Sigmoid colon (tissue), 6 donors: ENCODE measurements at regions not wholly inside any gene's neighbourhood (a gene's known extent, or its start where the extent isn't known, plus 50 kb on each side); places are given as distances from the start of the nearest gene placed in this dataset.
A peak's percentile ranks its signal among the peaks of the same experiment; 100 is the strongest.

Experiments used
- DNase-seq: peaks from one replicate; pipeline ENCODE4 v3.0.0-alpha.2; 2019
- H3K27ac ChIP-seq, 4 donors: fragments of 200-600 bp; sonication (generic); one replicate each; pipeline ENCODE4 v1.5.1; 2016 to 2019; ENCODE audit warnings: mild to moderate bottlenecking in 1 of 4
- H3K27me3 ChIP-seq, 3 donors: fragments of 200-600 bp; sonication (generic); one replicate each; pipeline ENCODE4 v1.5.1; 2019; ENCODE audit warnings: mild to moderate bottlenecking in 1 of 3
- H3K36me3 ChIP-seq, 4 donors: fragments of 200-600 bp; sonication (generic); one replicate each; pipeline ENCODE4 v1.5.1; 2016 to 2019
- H3K4me1 ChIP-seq, 4 donors: fragments of 200-600 bp; sonication (generic); one replicate each; pipeline ENCODE4 v1.5.1; 2017 to 2019
- H3K4me3 ChIP-seq, 4 donors: fragments of 200-600 bp; sonication (generic); one replicate each; pipeline ENCODE4 v1.5.1; 2017 to 2019; ENCODE audit warnings: mild to moderate bottlenecking in 2 of 4, moderate library complexity in 1 of 4
- H3K9me3 ChIP-seq, 4 donors: fragments of 200-600 bp in 3 of 4; sonication (generic) in 3 of 4; one replicate each; pipeline versions ENCODE4 v1.5.1 to v1.6.1; 2013 to 2019
- EP300 ChIP-seq, 4 donors: sonication (generic); formaldehyde crosslinking; IDR thresholded peaks; one replicate each; pipeline ENCODE4 v1.6.1; 2017; ENCODE audit warnings: antibody characterized with exemption in 4 of 4
- POLR2A ChIP-seq, 2 donors: fragments of 450-650 bp; IDR thresholded peaks; one replicate each; pipeline ENCODE4 v1.6.1; 2016; ENCODE audit warnings: antibody characterized with exemption in 2 of 2, mild to moderate bottlenecking in 2 of 2, moderate library complexity in 2 of 2
- POLR2AphosphoS5 ChIP-seq, 4 donors: sonication (generic); formaldehyde crosslinking; IDR thresholded peaks; one replicate each; pipeline ENCODE4 v1.6.1; 2017; ENCODE audit warnings: antibody characterized with exemption in 4 of 4
- WGBS, 2 donors: extraction: QIAGEN DNeasy Blood & Tissue Kit; methylation state at CpG; one replicate each; pipeline ENCODE4 v1.1.7; 2013; 5-methylcytosine and 5-hydroxymethylcytosine counted together
- intact Hi-C: fragments of 100-400 bp; cut with DNase I; formaldehyde crosslinking; loops from one replicate; pipeline ENCODE4 v1.15.1; 2023
- TF ChIP-seq, protein P1 (sequence below), 4 experiments: fragments of 450-650 bp in 3 of 4; fragments of 200-600 bp in 1 of 4; IDR thresholded peaks; one replicate each; pipeline ENCODE4 v1.5.1; 2016 to 2019; ENCODE audit warnings: antibody characterized with exemption in 4 of 4, mild to moderate bottlenecking in 3 of 4, moderate library complexity in 2 of 4
- donor health status: healthy with polysubstance abuse.
- donor health status: healthy.

- TF ChIP-seq, protein P1, sequence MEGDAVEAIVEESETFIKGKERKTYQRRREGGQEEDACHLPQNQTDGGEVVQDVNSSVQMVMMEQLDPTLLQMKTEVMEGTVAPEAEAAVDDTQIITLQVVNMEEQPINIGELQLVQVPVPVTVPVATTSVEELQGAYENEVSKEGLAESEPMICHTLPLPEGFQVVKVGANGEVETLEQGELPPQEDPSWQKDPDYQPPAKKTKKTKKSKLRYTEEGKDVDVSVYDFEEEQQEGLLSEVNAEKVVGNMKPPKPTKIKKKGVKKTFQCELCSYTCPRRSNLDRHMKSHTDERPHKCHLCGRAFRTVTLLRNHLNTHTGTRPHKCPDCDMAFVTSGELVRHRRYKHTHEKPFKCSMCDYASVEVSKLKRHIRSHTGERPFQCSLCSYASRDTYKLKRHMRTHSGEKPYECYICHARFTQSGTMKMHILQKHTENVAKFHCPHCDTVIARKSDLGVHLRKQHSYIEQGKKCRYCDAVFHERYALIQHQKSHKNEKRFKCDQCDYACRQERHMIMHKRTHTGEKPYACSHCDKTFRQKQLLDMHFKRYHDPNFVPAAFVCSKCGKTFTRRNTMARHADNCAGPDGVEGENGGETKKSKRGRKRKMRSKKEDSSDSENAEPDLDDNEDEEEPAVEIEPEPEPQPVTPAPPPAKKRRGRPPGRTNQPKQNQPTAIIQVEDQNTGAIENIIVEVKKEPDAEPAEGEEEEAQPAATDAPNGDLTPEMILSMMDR (IDR thresholded peaks at IDR 0.05) = no peak
- TF ChIP-seq POLR2AphosphoS5 (IDR thresholded peaks at IDR 0.05) = no peak
- no peak for TF ChIP-seq POLR2A (IDR thresholded peaks at IDR 0.05)
- no peak for TF ChIP-seq EP300 (IDR thresholded peaks at IDR 0.05)
- no peak for DNase-seq
- no peaks in the 10 kb centered on the region for H3K27me3 ChIP-seq
- no peak overlapping the region for H3K4me3 ChIP-seq
- H3K4me1 ChIP-seq = peaks cover 0 to 5% (median 0%) of the 10 kb centered on the region in 4 donors
- intact Hi-C loops = no loop called here
- no peaks in the 10 kb centered on the region for H3K9me3 ChIP-seq
- WGBS, 2 donors = 63 to 71% methylated on average over 2 of the region's 2 CpGs
- H3K36me3 ChIP-seq = no peaks in the 10 kb centered on the region
- H3K27ac ChIP-seq = no peak overlapping the region
These were observed 90.7 kb downstream of the RTP4 start for GRCh38 chr3:187458921-187459320.

- H3K27ac ChIP-seq = no peak overlapping the region
- no peaks in the 10 kb centered on the region for H3K27me3 ChIP-seq
- H3K4me3 ChIP-seq = no peak overlapping the region
- no peak for DNase-seq
- peaks cover 0 to 5% (median 0%) of the 10 kb centered on the region in 4 donors for H3K4me1 ChIP-seq
- H3K9me3 ChIP-seq = no peaks in the 10 kb centered on the region
- intact Hi-C loops = no loop called here
- 82 to 84% methylated on average over 2 of the region's 2 CpGs for WGBS, 2 donors
- TF ChIP-seq, protein P1 (IDR thresholded peaks at IDR 0.05) = no peak
- no peak for TF ChIP-seq POLR2AphosphoS5 (IDR thresholded peaks at IDR 0.05)
- no peak for TF ChIP-seq POLR2A (IDR thresholded peaks at IDR 0.05)
- TF ChIP-seq EP300 (IDR thresholded peaks at IDR 0.05) = no peak
- H3K36me3 ChIP-seq = no peaks in the 10 kb centered on the region
These were observed 90.2 kb downstream of the RTP4 start for GRCh38 chr3:187458383-187458782.

- Histone ChIP-seq H3K4me1 (peaks cover 0 to 5% (median 0%) of the 10 kb centered on the region in 4 donors), H3K4me3 (no peak overlapping the region), H3K36me3 (no peaks in the 10 kb centered on the region), H3K9me3 (no peaks in the 10 kb centered on the region), H3K27ac (no peak overlapping the region), H3K27me3 (no peaks in the 10 kb centered on the region)
- peak; percentile 70 for DNase-seq
- WGBS, 2 donors = 10 to 35% methylated on average over 1 of the region's 1 CpG
- intact Hi-C loops = no loop called here
- TF ChIP-seq EP300 (IDR thresholded peaks at IDR 0.05) (no peak), POLR2A (IDR thresholded peaks at IDR 0.05) (no peak), POLR2AphosphoS5 (IDR thresholded peaks at IDR 0.05) (no peak)
- TF ChIP-seq, protein P1 (IDR thresholded peaks at IDR 0.05) = no peak
These were observed 88.1 kb downstream of the RTP4 start for GRCh38 chr3:187456250-187456649.

DNA sequence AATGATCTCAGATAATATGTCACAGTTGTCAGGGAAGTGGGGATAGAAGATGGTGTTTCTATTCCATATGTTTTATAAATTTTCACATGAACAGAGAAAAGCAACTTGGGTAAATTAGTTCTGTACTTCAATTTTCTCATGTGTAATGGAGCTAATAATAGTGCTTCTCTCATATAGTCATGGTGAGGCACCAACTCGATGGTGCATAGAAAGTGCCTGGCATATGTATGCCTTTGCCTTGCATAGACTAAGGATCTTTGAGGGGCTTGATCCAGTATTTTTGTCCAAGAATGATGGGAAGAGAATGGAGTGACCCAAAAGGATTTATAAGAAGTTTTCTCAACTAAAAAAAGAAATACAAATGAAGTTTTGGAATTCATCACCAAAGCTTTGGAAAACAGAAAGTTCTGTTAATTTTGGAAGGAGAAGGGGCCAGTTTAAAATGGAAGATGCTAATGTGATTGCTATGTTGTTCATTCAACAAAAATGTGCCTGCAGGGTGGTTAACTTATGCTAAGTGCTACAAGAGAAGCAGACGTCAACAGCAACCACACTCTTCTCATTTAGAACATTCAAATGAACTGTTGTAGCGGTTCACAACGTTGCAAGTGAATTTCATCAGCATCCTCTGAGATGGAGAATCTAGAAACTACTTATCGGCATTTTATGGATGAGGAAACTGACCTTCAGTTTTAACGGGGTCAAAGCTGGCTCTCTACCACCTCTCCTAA is 86.1 kb downstream of the RTP4 start:
- WGBS, 2 donors = 73 to 80% methylated on average over 6 of the region's 6 CpGs
- no peak overlapping the region for H3K27ac ChIP-seq
- no peaks in the 10 kb centered on the region for H3K9me3 ChIP-seq
- DNase-seq = no peak
- H3K4me1 ChIP-seq = peaks cover 0 to 5% (median 0%) of the 10 kb centered on the region in 4 donors
- intact Hi-C loops = no loop called here
- no peak for TF ChIP-seq POLR2A (IDR thresholded peaks at IDR 0.05)
- no peak for TF ChIP-seq EP300 (IDR thresholded peaks at IDR 0.05)
- TF ChIP-seq, protein P1 (IDR thresholded peaks at IDR 0.05) = no peak
- no peak for TF ChIP-seq POLR2AphosphoS5 (IDR thresholded peaks at IDR 0.05)
- no peak overlapping the region for H3K4me3 ChIP-seq
- no peaks in the 10 kb centered on the region for H3K36me3 ChIP-seq
- H3K27me3 ChIP-seq = no peaks in the 10 kb centered on the region
